ENCODE measurements at regions not wholly inside any gene's neighbourhood (a gene's known extent, or its start where the extent isn't known, plus 50 kb on each side); places are given as distances from the start of the nearest gene placed in this dataset.

DNA sequence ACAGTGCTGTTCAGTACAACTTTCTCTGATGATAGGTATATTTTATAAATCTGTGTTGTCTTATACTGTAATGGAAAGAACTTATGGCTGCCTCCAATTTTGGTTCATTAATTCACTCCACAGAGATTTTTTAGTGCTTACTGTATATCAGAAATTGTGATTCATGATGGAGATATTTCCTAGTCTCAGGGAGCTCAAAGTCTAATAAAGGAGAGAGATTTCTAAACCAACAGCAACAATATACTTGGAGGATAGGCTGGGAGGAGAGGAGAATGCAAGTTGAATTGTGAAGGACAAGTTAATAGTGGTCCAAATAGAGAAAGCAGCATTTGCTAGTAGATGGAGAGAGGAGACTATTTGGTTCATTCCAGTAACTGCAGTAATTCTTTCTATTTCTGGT lies 63.5 kb downstream of the TANC2 start:
- TF ChIP-seq, protein P1, sequence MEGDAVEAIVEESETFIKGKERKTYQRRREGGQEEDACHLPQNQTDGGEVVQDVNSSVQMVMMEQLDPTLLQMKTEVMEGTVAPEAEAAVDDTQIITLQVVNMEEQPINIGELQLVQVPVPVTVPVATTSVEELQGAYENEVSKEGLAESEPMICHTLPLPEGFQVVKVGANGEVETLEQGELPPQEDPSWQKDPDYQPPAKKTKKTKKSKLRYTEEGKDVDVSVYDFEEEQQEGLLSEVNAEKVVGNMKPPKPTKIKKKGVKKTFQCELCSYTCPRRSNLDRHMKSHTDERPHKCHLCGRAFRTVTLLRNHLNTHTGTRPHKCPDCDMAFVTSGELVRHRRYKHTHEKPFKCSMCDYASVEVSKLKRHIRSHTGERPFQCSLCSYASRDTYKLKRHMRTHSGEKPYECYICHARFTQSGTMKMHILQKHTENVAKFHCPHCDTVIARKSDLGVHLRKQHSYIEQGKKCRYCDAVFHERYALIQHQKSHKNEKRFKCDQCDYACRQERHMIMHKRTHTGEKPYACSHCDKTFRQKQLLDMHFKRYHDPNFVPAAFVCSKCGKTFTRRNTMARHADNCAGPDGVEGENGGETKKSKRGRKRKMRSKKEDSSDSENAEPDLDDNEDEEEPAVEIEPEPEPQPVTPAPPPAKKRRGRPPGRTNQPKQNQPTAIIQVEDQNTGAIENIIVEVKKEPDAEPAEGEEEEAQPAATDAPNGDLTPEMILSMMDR (IDR thresholded peaks at IDR 0.05): no peak
- no peak for TF ChIP-seq POLR2A (IDR thresholded peaks at IDR 0.05)

Data from thyroid gland (tissue), 4 donors.